Activated CD8-positive, alpha-beta memory T cell treated with anti-CD3 and anti-CD28 coated beads, Interleukin-2, amount 50 U/mL, for 24 hours (primary cell): ENCODE measurements at regions not wholly inside any gene's neighbourhood (a gene's known extent, or its start where the extent isn't known, plus 50 kb on each side); places are given as distances from the start of the nearest gene placed in this dataset.
"Not testable (repeated sequence)": the region's sequence is repeated elsewhere in the genome, so short reads cannot be mapped to it uniquely, and the experiment has no call there.

ENCODE experiments used
- DNase-seq: peaks from one replicate; pipeline ENCODE4 v3.0.0-alpha.2; 2020; ENCODE audit errors: extremely low read depth

DNA sequence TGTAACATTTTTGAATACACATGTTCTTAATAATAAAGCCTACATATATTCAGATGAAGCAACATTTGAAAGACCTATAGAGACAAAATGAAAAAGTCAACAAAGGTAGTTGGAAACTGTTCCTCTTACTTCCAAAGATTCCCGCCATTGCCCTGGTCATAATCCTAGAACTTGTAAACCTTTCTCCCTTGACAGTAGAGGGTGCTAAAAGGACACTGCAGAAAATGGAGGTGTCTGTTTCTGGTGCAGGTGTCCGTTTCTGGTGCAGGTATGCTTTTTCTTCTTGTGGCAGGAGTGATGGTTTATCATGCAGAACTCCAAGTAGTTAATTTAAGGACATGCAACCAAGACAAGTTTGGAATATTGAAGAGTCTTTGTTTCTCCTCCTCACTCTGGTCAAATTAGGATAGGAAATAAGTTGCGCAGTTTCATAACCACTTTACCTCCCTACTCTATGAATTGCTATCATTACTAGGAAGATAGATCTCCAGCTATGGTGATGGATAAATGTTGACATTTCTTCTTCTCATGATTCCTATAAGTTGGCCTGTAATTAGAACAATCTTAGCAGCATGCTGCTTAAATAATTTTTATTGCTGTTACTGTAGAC lies 56.0 kb upstream of the FAM174A start:
- DNase-seq = no peak

DNA sequence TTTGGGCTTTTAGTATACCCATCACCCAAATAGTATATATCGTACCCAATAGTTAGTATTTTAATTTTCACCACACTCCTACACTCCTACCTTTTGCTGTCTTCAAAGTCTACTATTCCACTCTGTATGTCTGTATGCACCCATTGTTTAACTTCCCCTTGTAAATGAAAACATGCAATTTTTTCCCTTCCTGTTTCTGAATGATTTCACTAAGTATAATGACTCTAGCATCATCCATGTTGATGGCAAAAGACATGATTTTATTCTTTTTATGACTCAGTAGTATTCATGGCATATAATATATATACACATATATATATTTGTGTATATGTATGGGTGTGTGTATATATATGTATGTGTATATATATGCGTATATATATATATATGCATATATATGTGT lies 63.1 kb upstream of the FAM174A start:
- no peak for DNase-seq

- DNase-seq = no peak
These were observed 65.4 kb upstream of the FAM174A start for GRCh38 chr5:100469767-100470166.

DNA sequence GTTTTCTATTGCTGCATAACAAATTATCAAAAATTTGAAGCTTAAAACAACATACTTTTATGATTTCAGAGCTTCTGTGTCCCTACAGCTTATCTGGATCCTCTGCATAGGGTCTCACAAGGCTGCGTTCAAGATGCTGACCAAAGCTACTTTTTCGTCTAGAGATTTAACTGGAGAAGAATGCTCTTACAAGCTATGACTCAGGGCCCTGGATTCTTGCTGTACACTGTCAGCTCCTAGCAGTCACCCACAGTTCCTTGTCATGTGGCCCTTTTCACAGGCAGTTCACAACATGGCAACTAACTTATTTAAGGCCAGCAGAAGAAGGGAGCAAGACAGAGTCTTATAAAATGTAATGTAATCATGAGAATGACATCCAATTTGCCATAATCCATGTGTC lies 70.8 kb upstream of the FAM174A start:
- DNase-seq = no peak

DNA sequence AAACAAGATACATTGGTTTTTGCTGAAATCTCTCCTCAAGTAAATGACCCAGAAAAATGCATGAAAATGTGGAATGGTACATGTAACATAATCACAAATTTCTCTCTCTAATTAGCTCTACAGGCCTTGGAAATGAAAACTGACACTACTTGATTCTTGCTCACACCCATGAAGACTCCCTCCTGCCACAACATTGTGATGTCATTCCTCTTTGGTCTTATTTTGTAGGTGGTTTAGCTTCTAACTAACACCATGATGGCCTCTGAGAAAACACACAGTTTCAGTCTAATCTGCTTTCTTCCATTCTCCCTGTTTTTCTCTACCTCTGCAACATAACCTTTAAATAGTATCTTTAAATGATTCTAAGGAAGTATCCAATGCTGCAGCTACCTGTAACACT lies 78.6 kb upstream of the FAM174A start:
- DNase-seq = no peak

DNA sequence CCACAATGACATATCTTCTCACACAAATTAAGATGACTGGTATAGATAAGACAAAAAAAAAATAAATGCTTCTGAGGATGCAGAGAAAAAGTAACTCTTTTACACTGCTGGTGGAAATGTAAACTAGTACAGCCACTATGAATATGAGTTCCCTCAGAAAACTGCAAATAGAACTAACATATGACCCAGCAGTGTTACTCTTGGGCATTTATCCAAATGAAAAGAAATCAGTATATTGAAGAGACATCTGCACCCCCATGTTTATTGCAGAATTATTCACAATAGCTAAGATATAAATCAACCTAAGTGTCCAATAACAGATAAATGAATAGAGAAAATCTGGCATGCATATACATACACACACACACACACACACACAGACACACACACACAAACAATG lies 83.0 kb upstream of the FAM174A start:
- no peak for DNase-seq

GRCh38 chr5:100448111-100448528 lies 87.1 kb upstream of the FAM174A start:
- DNase-seq = no peak

GRCh38 chr5:100446879-100447430 lies 88.2 kb upstream of the FAM174A start:
- DNase-seq = no peak

GRCh38 chr5:100444961-100445360 lies 90.2 kb upstream of the FAM174A start:
- no peak for DNase-seq

- no peak for DNase-seq
These were observed 100.4 kb upstream of the FAM174A start for GRCh38 chr5:100434815-100435214.

DNA sequence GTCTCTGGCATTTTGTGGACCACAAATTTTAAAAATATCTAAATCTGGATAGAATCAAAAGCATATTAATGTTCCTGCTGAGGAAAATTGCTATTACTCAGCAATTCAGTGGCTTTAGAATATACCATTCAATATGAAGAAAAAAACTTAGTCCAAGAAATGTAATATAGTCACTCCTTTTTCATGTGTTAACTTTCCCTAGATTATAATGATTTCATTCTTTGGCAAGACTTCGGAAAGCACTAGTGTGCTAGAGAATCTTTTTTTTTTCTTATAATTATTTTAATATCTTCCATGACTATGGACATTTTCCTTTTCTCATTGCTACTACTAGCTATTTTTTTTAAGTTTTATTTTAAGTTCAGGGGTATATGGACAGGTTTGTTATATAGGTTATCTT lies 102.4 kb upstream of the FAM174A start:
- no peak for DNase-seq

GRCh38 chr5:100430268-100431195 lies 104.6 kb upstream of the FAM174A start:
- DNase-seq = no peak

- no peak for DNase-seq
These were observed 110.4 kb upstream of the FAM174A start for GRCh38 chr5:100424787-100425186.

GRCh38 chr5:100424017-100424416 lies 111.2 kb upstream of the FAM174A start:
- DNase-seq = no peak

GRCh38 chr5:100423330-100423729 lies 111.8 kb upstream of the FAM174A start:
- no peak for DNase-seq

- DNase-seq = no peak
These were observed 113.8 kb upstream of the FAM174A start for GRCh38 chr5:100421360-100421759.

DNA sequence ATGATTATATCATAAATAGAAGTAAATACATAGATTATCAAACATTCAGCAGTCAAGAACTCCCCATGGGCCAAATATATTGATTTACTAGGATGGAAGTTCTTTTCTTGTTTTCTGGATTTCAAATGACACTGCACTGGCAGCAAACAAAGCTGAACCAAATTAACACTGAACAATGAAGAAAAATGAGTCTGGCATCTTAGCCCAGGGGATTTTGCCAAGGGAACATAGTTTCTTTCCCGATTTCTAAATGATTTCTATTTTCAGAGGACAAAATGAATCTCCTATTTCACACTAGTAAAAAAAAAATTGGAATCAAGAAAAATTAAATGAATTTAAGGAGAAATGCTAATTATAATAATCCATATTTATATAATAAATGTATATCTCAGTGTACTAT lies 116.9 kb upstream of the FAM174A start:
- DNase-seq = no peak

- no peak for DNase-seq
These were observed 125.5 kb upstream of the FAM174A start for GRCh38 chr5:100409660-100410151.

DNA sequence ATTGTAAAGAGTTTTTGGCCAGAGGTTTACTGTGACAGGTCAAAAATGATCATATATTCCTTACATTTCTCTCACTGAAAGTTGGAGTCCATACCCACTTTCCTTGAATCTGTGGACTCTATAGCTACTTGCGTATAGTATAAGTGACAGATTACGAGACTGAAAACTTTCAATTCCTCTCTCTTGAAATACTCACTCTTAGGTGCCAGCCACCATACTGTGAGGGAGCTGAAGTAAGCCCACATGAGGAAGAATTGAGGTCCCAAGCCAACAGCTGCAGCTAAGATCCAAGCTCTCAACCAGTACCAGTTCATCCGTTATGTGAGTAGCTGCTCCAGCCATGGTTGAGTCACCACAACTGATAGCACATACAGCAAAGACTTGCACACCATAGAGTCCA lies 128.1 kb upstream of the FAM174A start:
- DNase-seq = no peak

GRCh38 chr5:100406640-100407039 lies 128.5 kb upstream of the FAM174A start:
- no peak for DNase-seq

- no peak for DNase-seq
These were observed 133.1 kb upstream of the FAM174A start for GRCh38 chr5:100402071-100402470.

DNA sequence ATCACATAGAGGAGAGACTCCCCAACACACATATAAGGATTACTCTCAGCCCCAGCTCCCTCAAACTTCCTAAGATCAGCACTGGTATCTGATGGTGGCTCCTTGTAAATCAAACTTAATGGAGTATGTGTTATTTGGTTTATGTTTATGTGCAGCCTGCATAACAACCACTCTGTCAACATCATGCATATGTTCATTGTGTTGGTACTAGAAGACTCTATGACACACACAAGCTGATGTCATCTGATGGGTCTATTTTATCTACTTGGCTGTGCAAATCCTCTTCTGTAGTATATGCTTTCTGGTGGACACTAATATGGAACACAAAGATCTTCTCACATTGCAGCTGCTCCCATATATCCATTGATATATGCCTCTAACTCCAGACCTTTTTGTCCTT lies 134.0 kb upstream of the FAM174A start:
- DNase-seq = no peak

DNA sequence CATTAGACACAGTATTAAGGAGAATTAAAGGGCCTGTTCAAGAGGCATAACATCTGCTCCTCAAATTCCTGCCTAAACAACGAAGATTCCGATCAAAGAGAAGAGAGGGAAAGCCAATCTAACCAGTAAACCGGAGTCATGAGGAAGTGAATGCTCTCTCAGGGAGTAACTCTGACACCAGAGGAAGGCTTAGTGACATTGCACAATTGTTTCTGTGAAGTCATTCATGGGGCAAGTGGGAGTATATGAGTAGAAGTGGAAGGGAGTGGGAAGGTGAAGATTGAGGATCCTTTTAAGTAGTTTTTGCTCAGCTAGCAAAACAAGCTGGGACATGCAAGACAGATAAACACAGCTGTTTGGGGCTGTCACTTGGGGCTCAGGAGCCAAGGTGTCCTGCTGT lies 136.4 kb upstream of the FAM174A start:
- not testable (repeated sequence) for DNase-seq
